Activated T-cell treated with anti-CD3 and anti-CD28 coated beads for 24 hours (primary cell): ENCODE measurements at regions not wholly inside any gene's neighbourhood (a gene's known extent, or its start where the extent isn't known, plus 50 kb on each side); places are given as distances from the start of the nearest gene placed in this dataset.
"Not testable (repeated sequence)": the region's sequence is repeated elsewhere in the genome, so short reads cannot be mapped to it uniquely, and the experiment has no call there.

Source experiments
- DNase-seq: peaks from one replicate; pipeline ENCODE4 v3.0.0-alpha.2; 2020; ENCODE audit warnings: low read depth

GRCh38 chr14:71432334-71433110 is 499.7 kb upstream of the RGS6 start:
- DNase-seq = no peak

- DNase-seq = no peak
These were observed 498.9 kb upstream of the RGS6 start for GRCh38 chr14:71433303-71433702.

- DNase-seq = not testable (repeated sequence)
These were observed 496.6 kb upstream of the RGS6 start for GRCh38 chr14:71435641-71436040.

- DNase-seq = no peak
These were observed 494.4 kb upstream of the RGS6 start for GRCh38 chr14:71437870-71438269.

- no peak for DNase-seq
These were observed 493.5 kb upstream of the RGS6 start for GRCh38 chr14:71438684-71439083.

- DNase-seq = no peak
These were observed 491.1 kb upstream of the RGS6 start for GRCh38 chr14:71441126-71441525.

- no peak for DNase-seq
These were observed 488.0 kb upstream of the RGS6 start for GRCh38 chr14:71444030-71444822.

- no peak for DNase-seq
These were observed 483.6 kb upstream of the RGS6 start for GRCh38 chr14:71448431-71449315.

- DNase-seq = no peak
These were observed 482.7 kb upstream of the RGS6 start for GRCh38 chr14:71449316-71450055.

GRCh38 chr14:71451501-71451900 is 480.7 kb upstream of the RGS6 start:
- no peak for DNase-seq

GRCh38 chr14:71452539-71452938 is 479.7 kb upstream of the RGS6 start:
- no peak for DNase-seq

- no peak for DNase-seq
These were observed 479.2 kb upstream of the RGS6 start for GRCh38 chr14:71452987-71453386.

GRCh38 chr14:71454010-71454409 is 478.2 kb upstream of the RGS6 start:
- no peak for DNase-seq

GRCh38 chr14:71454513-71455332 is 477.5 kb upstream of the RGS6 start:
- DNase-seq = no peak

GRCh38 chr14:71460091-71460490 is 472.1 kb upstream of the RGS6 start:
- no peak for DNase-seq

GRCh38 chr14:71461617-71462016 is 470.6 kb upstream of the RGS6 start:
- not testable (repeated sequence) for DNase-seq

GRCh38 chr14:71463807-71464206 is 468.4 kb upstream of the RGS6 start:
- DNase-seq = no peak

GRCh38 chr14:71464840-71465239 is 467.4 kb upstream of the RGS6 start:
- no peak for DNase-seq

GRCh38 chr14:71465316-71465715 is 466.9 kb upstream of the RGS6 start:
- no peak for DNase-seq

GRCh38 chr14:71466251-71466650 is 466.0 kb upstream of the RGS6 start:
- no peak for DNase-seq

- DNase-seq = no peak
These were observed 465.3 kb upstream of the RGS6 start for GRCh38 chr14:71466946-71467345.
